ENCODE measurements at regions not wholly inside any gene's neighbourhood (a gene's known extent, or its start where the extent isn't known, plus 50 kb on each side); places are given as distances from the start of the nearest gene placed in this dataset.

DNA sequence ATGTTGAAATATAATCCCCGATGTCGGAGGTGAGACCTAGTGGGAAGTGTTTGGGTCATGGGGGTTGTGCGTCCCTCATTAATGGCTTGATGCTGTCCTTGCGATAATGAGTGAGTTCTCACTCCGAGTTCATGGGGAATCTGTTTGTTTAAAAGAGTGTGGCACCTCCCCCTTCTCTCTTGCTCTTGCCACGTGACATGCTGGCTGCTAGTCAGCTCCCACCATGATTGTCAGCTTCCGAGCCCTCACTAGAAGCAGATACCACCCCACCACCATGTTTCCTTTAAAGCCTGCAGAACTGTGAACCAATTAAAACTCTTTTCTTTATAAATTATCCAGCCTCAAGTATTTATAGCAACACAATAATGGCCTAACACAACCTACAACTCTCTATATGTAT is 166.3 kb upstream of the MBNL1 start:
- TF ChIP-seq, protein P1, sequence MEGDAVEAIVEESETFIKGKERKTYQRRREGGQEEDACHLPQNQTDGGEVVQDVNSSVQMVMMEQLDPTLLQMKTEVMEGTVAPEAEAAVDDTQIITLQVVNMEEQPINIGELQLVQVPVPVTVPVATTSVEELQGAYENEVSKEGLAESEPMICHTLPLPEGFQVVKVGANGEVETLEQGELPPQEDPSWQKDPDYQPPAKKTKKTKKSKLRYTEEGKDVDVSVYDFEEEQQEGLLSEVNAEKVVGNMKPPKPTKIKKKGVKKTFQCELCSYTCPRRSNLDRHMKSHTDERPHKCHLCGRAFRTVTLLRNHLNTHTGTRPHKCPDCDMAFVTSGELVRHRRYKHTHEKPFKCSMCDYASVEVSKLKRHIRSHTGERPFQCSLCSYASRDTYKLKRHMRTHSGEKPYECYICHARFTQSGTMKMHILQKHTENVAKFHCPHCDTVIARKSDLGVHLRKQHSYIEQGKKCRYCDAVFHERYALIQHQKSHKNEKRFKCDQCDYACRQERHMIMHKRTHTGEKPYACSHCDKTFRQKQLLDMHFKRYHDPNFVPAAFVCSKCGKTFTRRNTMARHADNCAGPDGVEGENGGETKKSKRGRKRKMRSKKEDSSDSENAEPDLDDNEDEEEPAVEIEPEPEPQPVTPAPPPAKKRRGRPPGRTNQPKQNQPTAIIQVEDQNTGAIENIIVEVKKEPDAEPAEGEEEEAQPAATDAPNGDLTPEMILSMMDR (IDR thresholded peaks at IDR 0.05): no peak
- TF ChIP-seq POLR2A (IDR thresholded peaks at IDR 0.05): no peak

Data from prostate gland (tissue), 2 donors.